ENCODE measurements at regions not wholly inside any gene's neighbourhood (a gene's known extent, or its start where the extent isn't known, plus 50 kb on each side); places are given as distances from the start of the nearest gene placed in this dataset.

DNA sequence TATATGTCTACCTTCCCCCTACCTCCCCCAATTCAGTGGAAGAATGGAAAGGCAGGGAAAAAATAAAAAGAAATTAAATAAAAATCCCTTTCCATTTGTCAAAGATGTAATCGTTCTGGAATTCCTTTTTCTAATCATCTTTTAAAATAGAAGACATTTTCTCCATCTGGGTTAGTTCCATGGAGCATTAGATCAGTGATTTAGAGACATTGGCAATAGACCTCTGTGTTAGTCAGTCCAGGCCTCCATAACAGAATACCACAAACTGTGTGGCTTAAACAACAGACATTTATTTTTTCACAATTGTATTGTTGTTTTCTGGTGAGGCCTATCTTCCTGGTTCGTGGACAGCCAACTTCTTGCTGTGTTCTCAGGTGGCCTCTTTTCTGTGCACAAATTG, 516.6 kb upstream of the DAB2 start:
- TF ChIP-seq, protein P1, sequence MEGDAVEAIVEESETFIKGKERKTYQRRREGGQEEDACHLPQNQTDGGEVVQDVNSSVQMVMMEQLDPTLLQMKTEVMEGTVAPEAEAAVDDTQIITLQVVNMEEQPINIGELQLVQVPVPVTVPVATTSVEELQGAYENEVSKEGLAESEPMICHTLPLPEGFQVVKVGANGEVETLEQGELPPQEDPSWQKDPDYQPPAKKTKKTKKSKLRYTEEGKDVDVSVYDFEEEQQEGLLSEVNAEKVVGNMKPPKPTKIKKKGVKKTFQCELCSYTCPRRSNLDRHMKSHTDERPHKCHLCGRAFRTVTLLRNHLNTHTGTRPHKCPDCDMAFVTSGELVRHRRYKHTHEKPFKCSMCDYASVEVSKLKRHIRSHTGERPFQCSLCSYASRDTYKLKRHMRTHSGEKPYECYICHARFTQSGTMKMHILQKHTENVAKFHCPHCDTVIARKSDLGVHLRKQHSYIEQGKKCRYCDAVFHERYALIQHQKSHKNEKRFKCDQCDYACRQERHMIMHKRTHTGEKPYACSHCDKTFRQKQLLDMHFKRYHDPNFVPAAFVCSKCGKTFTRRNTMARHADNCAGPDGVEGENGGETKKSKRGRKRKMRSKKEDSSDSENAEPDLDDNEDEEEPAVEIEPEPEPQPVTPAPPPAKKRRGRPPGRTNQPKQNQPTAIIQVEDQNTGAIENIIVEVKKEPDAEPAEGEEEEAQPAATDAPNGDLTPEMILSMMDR (IDR thresholded peaks at IDR 0.05), result no peak
- TF ChIP-seq POLR2A (IDR thresholded peaks at IDR 0.05), result no peak

Data from heart left ventricle (tissue), 13 donors.